D721Med (cell line): ENCODE measurements at regions not wholly inside any gene's neighbourhood (a gene's known extent, or its start where the extent isn't known, plus 50 kb on each side); places are given as distances from the start of the nearest gene placed in this dataset.

ENCODE experiments used
- DNase-seq: peaks from one replicate; pipeline ENCODE4 v3.0.0; 2011; ENCODE audit warnings: low spot score; ENCODE audit not compliant: insufficient read length
- FAIRE-seq: peaks from 2 replicates; lab custom pipeline; 2011; peaks lifted over from hg19 to GRCh38; lab: Jason Lieb, UNC
- TF ChIP-seq, protein P1 (sequence below): IDR thresholded peaks from 2 replicates; pipeline ENCODE4 v1.5.1; 2012; ENCODE audit warnings: mild to moderate bottlenecking, control low read depth; ENCODE audit not compliant: insufficient read depth; ENCODE audit errors: missing control alignments

DNA sequence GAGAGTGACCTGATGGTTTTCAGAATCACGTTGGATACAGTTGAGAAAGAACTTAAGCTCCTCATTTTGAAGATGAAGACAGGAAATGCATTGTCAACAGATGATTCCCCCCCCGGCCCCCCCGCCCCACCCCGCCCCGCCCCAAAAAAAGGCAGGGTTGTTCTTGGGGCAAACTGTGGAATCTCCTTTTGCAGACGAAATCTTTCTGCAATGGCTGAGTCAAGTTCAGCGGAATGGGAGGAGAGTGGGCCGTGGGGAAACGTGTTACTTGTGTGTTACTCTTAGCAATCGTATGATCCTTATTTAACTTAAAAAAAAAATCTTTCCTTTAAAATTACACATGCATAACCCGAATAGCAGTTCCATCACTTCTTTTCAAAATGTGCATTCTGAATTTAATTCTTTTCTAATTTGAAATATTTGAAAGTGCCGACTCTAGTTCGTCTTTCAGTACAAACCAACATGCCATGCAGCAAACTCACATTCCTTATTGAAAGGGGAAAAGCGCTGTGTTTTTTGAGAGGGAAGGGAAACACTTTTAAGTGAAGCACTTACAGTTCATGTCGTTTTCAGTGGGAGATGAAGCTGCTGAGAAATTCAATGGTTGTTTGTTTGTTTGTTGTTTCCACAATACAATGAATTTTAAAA lies 348.5 kb upstream of the ARGLU1 start:
- no peak for DNase-seq
- FAIRE-seq, result no peak
- TF ChIP-seq, protein P1, sequence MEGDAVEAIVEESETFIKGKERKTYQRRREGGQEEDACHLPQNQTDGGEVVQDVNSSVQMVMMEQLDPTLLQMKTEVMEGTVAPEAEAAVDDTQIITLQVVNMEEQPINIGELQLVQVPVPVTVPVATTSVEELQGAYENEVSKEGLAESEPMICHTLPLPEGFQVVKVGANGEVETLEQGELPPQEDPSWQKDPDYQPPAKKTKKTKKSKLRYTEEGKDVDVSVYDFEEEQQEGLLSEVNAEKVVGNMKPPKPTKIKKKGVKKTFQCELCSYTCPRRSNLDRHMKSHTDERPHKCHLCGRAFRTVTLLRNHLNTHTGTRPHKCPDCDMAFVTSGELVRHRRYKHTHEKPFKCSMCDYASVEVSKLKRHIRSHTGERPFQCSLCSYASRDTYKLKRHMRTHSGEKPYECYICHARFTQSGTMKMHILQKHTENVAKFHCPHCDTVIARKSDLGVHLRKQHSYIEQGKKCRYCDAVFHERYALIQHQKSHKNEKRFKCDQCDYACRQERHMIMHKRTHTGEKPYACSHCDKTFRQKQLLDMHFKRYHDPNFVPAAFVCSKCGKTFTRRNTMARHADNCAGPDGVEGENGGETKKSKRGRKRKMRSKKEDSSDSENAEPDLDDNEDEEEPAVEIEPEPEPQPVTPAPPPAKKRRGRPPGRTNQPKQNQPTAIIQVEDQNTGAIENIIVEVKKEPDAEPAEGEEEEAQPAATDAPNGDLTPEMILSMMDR, result no peak

DNA sequence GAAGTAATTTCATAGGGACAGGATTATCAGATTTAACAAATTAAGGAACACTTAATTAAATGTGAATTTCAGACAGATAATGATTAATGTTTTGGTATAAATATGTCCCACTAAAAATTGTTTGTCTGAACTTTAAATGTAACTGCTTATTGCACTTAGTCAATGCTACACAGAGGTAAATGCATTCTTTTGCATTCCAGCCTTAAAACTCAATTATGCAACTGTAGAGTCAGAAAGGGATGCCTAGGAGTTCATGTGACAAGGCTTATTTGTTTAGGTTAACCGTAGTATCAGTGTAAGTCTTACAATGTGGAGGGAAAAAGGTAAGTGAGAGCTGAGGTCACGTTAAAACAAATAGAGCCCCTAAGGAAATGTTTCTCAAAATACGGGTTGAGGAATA lies 347.2 kb upstream of the ARGLU1 start:
- TF ChIP-seq, protein P1, result no peak
- FAIRE-seq (no peak), DNase-seq (no peak)

DNA sequence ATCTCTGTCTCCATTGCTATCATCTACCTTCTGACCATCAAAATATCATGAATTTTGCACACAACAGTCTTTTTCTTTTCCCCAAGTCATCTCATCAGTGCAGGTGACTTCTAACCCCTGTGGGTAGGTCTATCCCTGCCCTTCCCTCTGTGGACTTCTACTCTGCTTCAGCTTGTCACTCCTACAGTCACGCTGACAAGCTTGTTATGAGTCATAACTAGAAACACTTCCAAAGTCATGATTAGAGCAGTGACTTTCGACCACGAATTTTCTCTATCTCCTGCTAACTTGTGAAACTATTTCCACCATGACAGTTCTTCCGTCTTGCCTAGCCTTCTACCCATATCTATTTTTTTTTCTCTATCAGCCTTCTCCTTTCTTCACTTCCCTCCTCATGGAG lies 343.7 kb upstream of the ARGLU1 start:
- TF ChIP-seq, protein P1, result no peak
- FAIRE-seq (no peak), DNase-seq (no peak)

DNA sequence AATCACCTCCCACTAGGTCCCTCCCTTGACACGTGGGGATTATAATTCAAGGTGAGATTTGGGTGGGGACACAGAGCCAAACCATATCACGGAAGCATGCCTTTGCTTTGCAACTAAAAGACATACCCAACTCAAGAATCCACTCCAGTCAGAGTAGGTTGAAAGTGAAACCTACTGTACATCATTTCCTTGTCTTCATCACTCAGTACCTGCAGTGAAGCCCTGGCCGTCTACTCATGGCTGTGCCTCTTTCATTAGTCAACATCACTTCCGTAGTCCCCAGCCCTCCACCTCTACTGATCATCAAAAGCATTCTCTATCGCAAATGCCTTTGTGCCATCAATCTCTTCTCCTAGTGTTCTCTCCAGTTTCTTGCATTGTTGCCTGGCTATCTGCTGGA lies 343.1 kb upstream of the ARGLU1 start:
- TF ChIP-seq, protein P1, result no peak
- FAIRE-seq (no peak), DNase-seq (no peak)

DNA sequence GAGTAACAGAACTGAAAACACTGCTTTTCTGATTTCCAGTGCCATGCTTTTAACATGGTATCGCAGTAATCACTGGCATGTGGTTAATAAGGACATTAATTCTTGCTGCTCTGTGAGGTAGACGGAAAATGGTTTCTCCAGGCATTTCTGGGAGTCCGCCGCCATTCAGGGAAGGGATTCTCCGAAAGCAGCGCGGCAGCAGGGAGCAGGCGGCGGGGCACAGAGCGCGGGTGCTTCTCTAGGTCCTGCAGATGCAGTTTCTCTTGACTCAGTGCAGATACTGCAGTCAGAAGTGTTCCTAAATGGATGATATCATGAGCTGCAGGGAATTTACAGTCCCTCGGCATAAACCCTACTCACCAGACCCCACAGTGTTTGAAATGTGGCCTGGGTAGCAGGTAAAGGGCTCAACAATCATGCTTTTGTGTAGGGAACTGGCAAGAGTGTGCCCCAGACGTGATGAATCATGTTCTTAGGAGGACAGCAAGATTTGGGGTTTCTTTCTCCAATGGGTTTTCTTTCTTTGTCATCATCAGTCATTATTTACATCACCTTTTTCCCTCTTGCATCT lies 338.6 kb upstream of the ARGLU1 start:
- TF ChIP-seq, protein P1, result no peak
- FAIRE-seq (no peak), DNase-seq (no peak)

DNA sequence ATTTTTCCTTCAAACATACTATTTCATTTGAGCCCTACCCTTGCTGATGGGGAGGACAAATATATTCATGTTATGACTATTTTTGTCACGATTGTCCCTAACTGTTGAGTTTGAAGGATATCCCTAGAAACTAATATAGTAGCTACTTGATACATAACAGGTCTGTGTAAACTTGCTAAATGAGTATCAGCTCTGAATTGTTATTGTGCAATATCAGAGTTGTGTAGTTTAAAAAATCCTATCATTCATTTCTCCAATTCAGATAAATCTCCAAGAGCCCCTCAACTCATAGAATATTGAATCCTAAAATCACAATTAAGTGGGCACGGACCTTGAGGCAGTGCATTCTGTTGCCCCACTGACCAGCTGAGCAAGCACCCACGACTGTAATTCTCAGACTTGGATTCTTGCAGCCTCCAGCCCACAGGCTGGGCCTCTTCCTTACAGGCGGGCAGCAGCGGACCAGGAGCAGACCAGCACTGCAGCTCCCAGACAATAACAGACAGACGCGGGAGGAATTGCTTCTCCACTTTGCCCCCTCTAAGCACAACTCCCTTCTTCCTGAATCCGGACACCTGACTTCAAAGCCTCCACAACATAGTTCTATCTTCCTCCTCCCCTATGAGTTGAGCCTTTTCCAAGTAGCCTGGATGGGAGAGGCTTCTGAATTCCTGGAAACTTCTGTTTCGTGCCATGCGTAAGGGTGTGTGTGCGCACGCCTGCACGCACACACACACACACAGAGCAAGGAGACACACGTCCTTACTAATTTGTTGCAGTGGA lies 337.6 kb upstream of the ARGLU1 start:
- DNase-seq, result no peak
- no peak for FAIRE-seq
- TF ChIP-seq, protein P1, result no peak
